HG03432 (cell line): ENCODE measurements at regions not wholly inside any gene's neighbourhood (a gene's known extent, or its start where the extent isn't known, plus 50 kb on each side); places are given as distances from the start of the nearest gene placed in this dataset.
"Not testable (repeated sequence)": the region's sequence is repeated elsewhere in the genome, so short reads cannot be mapped to it uniquely, and the experiment has no call there.

Experiments
- ATAC-seq: cut with Tn5 transposase; IDR thresholded peaks from one replicate; pipeline ENCODE4 v1.9.1; 2021; ENCODE audit warnings: mild to moderate bottlenecking, moderate library complexity; ENCODE audit not compliant: unreplicated experiment

GRCh38 chrY:9619541-9619940 is 91.9 kb downstream of the TSPY10 start:
- no peak for ATAC-seq

- no peak for ATAC-seq
Observed at GRCh38 chrY:9623196-9623595, 95.5 kb downstream of the TSPY10 start.

GRCh38 chrY:9640595-9641132 is 113.0 kb downstream of the TSPY10 start:
- not testable (repeated sequence) for ATAC-seq

- not testable (repeated sequence) for ATAC-seq
Observed at GRCh38 chrY:9666204-9666603, 138.5 kb downstream of the TSPY10 start.

- ATAC-seq, result not testable (repeated sequence)
Observed at GRCh38 chrY:9692481-9692880, 164.8 kb downstream of the TSPY10 start.

- not testable (repeated sequence) for ATAC-seq
Observed at GRCh38 chrY:9716932-9717331, 189.3 kb downstream of the TSPY10 start.

- ATAC-seq, result not testable (repeated sequence)
Observed at GRCh38 chrY:9718803-9719202, 191.1 kb downstream of the TSPY10 start.

- ATAC-seq, result not testable (repeated sequence)
Observed at GRCh38 chrY:9719616-9720015, 191.9 kb downstream of the TSPY10 start.

GRCh38 chrY:9737626-9738025 is 209.9 kb downstream of the TSPY10 start:
- ATAC-seq, result not testable (repeated sequence)

GRCh38 chrY:9755975-9756374 is 228.3 kb downstream of the TSPY10 start:
- ATAC-seq, result not testable (repeated sequence)

GRCh38 chrY:9757488-9757887 is 229.8 kb downstream of the TSPY10 start:
- peak; percentile 81 for ATAC-seq

GRCh38 chrY:9762443-9762842 is 234.8 kb downstream of the TSPY10 start:
- ATAC-seq, result not testable (repeated sequence)

GRCh38 chrY:9769312-9769711 is 241.6 kb downstream of the TSPY10 start:
- ATAC-seq, result peak; percentile 89

GRCh38 chrY:9771086-9771485 is 243.4 kb downstream of the TSPY10 start:
- not testable (repeated sequence) for ATAC-seq

- ATAC-seq, result not testable (repeated sequence)
Observed at GRCh38 chrY:9772120-9772519, 244.4 kb downstream of the TSPY10 start.

- peak; percentile 80 for ATAC-seq
Observed at GRCh38 chrY:9774765-9775164, 247.1 kb downstream of the TSPY10 start.

GRCh38 chrY:9775657-9776056 is 248.0 kb downstream of the TSPY10 start:
- not testable (repeated sequence) for ATAC-seq

- not testable (repeated sequence) for ATAC-seq
Observed at GRCh38 chrY:9781548-9781947, 253.9 kb downstream of the TSPY10 start.

- ATAC-seq, result not testable (repeated sequence)
Observed at GRCh38 chrY:9797881-9798280, 270.2 kb downstream of the TSPY10 start.

GRCh38 chrY:9805235-9805634 is 277.6 kb downstream of the TSPY10 start:
- no peak for ATAC-seq
